Esophagus squamous epithelium (tissue), 5 donors: ENCODE measurements at regions not wholly inside any gene's neighbourhood (a gene's known extent, or its start where the extent isn't known, plus 50 kb on each side); places are given as distances from the start of the nearest gene placed in this dataset.

Experiments used
- DNase-seq: peaks from one replicate; lab custom pipeline; 2025; lab: John Stamatoyannopoulos, UW
- H3K27ac ChIP-seq, 4 donors: fragments of 200-600 bp; sonication (generic); one replicate each; pipeline ENCODE4 v1.5.1; 2016 to 2019; ENCODE audit warnings: mild to moderate bottlenecking in 1 of 4
- H3K27me3 ChIP-seq, 4 donors: fragments of 200-600 bp; sonication (generic); 1 replicate in 3 of 4; 2 replicates in 1 of 4; pipeline versions ENCODE4 v1.5.1 to v1.6.0; 2017 to 2021; ENCODE audit warnings: antibody characterized with exemption in 1 of 4
- H3K36me3 ChIP-seq, 3 donors: fragments of 200-600 bp; sonication (generic); one replicate each; pipeline ENCODE4 v1.5.1; 2016 to 2019
- H3K4me1 ChIP-seq, 3 donors: fragments of 200-600 bp; sonication (generic); one replicate each; pipeline ENCODE4 v1.5.1; 2017 to 2019
- H3K4me3 ChIP-seq, 4 donors: fragments of 200-600 bp; sonication (generic); 1 replicate in 3 of 4; 2 replicates in 1 of 4; pipeline ENCODE4 v1.5.1; 2016 to 2019; ENCODE audit warnings: mild to moderate bottlenecking in 2 of 4, moderate library complexity in 1 of 4
- H3K9me3 ChIP-seq, 3 donors: fragments of 200-600 bp; sonication (generic); one replicate each; pipeline ENCODE4 v1.5.1; 2016 to 2019
- CTCF ChIP-seq, 6 experiments: fragments of 450-650 bp in 4 of 6; fragments of 200-600 bp in 2 of 6; sonication (generic) in 2 of 6; IDR thresholded peaks; one replicate each; pipeline ENCODE4 v1.5.1; 2016 to 2019; ENCODE audit warnings: antibody characterized with exemption in 6 of 6, mild to moderate bottlenecking in 4 of 6, moderate library complexity in 4 of 6
- POLR2A ChIP-seq, 4 donors: fragments of 450-650 bp; IDR thresholded peaks; one replicate each; pipeline ENCODE4 v1.6.1; 2017; ENCODE audit warnings: antibody characterized with exemption in 4 of 4, mild to moderate bottlenecking in 4 of 4, moderate library complexity in 3 of 4
- WGBS, 2 donors: methylation state at CpG; one replicate each; pipeline ENCODE4 v1.1.5; 2018; 5-methylcytosine and 5-hydroxymethylcytosine counted together
- intact Hi-C: fragments of 100-400 bp; cut with DNase I; formaldehyde crosslinking; loops from one replicate; pipeline ENCODE4 v1.15.0; 2022
- donor health status: DM: yes; HTN: yes; CAD: no.

GRCh38 chr16:63312346-63312745, 1276.1 kb upstream of the CDH8 start:
- WGBS, 2 donors = 30 to 62% methylated on average over 1 of the region's 1 CpG
- Histone ChIP-seq H3K4me1 (no peaks in the 10 kb centered on the region), H3K4me3 (no peak overlapping the region), H3K9me3 (no peaks in the 10 kb centered on the region), H3K27me3 (no peaks in the 10 kb centered on the region), H3K27ac (no peak overlapping the region), H3K36me3 (no peaks in the 10 kb centered on the region)
- intact Hi-C loops = no loop called here
- no peak for DNase-seq
- TF ChIP-seq POLR2A (IDR thresholded peaks at IDR 0.05) (no peak), CTCF (IDR thresholded peaks at IDR 0.05) (no peak)

GRCh38 chr16:63311313-63311712, 1275.1 kb upstream of the CDH8 start:
- no peak for DNase-seq
- Histone ChIP-seq H3K27me3 (no peaks in the 10 kb centered on the region), H3K4me3 (no peak overlapping the region), H3K27ac (no peak overlapping the region), H3K9me3 (no peaks in the 10 kb centered on the region), H3K4me1 (no peaks in the 10 kb centered on the region), H3K36me3 (no peaks in the 10 kb centered on the region)
- intact Hi-C loops = no loop called here
- 47 to 55% methylated on average over 3 of the region's 3 CpGs for WGBS, 2 donors
- no peak for TF ChIP-seq POLR2A (IDR thresholded peaks at IDR 0.05)
- no peak for TF ChIP-seq CTCF (IDR thresholded peaks at IDR 0.05)

GRCh38 chr16:63302811-63303210, 1266.6 kb upstream of the CDH8 start:
- intact Hi-C loops = no loop called here
- H3K9me3 ChIP-seq = no peaks in the 10 kb centered on the region
- WGBS, 2 donors = 49% methylated on average over 2 of the region's 2 CpGs
- H3K27me3 ChIP-seq = no peaks in the 10 kb centered on the region
- H3K27ac ChIP-seq = no peak overlapping the region
- no peak for TF ChIP-seq CTCF (IDR thresholded peaks at IDR 0.05)
- no peak for TF ChIP-seq POLR2A (IDR thresholded peaks at IDR 0.05)
- no peaks in the 10 kb centered on the region for H3K4me1 ChIP-seq
- no peak overlapping the region for H3K4me3 ChIP-seq
- DNase-seq = no peak
- no peaks in the 10 kb centered on the region for H3K36me3 ChIP-seq

GRCh38 chr16:63301349-63301748, 1265.1 kb upstream of the CDH8 start:
- TF ChIP-seq POLR2A (IDR thresholded peaks at IDR 0.05) (no peak), CTCF (IDR thresholded peaks at IDR 0.05) (no peak)
- no peak for DNase-seq
- no peak overlapping the region for H3K27ac ChIP-seq
- H3K27me3 ChIP-seq = no peaks in the 10 kb centered on the region
- intact Hi-C loops = no loop called here
- WGBS, 2 donors = 19 to 25% methylated on average over 1 of the region's 1 CpG
- no peaks in the 10 kb centered on the region for H3K4me1 ChIP-seq
- H3K36me3 ChIP-seq = no peaks in the 10 kb centered on the region
- no peaks in the 10 kb centered on the region for H3K9me3 ChIP-seq
- H3K4me3 ChIP-seq = no peak overlapping the region

- no peak for DNase-seq
- H3K36me3 ChIP-seq = no peaks in the 10 kb centered on the region
- no peak overlapping the region for H3K27ac ChIP-seq
- H3K4me3 ChIP-seq = no peak overlapping the region
- no peaks in the 10 kb centered on the region for H3K9me3 ChIP-seq
- no peak for TF ChIP-seq POLR2A (IDR thresholded peaks at IDR 0.05)
- no peak for TF ChIP-seq CTCF (IDR thresholded peaks at IDR 0.05)
- H3K4me1 ChIP-seq = no peaks in the 10 kb centered on the region
- intact Hi-C loops = no loop called here
- H3K27me3 ChIP-seq = no peaks in the 10 kb centered on the region
- 50 to 57% methylated on average over 1 of the region's 1 CpG for WGBS, 2 donors
Measured at GRCh38 chr16:63298993-63299392, 1262.8 kb upstream of the CDH8 start.
